ENCODE measurements at regions not wholly inside any gene's neighbourhood (a gene's known extent, or its start where the extent isn't known, plus 50 kb on each side); places are given as distances from the start of the nearest gene placed in this dataset.

DNA sequence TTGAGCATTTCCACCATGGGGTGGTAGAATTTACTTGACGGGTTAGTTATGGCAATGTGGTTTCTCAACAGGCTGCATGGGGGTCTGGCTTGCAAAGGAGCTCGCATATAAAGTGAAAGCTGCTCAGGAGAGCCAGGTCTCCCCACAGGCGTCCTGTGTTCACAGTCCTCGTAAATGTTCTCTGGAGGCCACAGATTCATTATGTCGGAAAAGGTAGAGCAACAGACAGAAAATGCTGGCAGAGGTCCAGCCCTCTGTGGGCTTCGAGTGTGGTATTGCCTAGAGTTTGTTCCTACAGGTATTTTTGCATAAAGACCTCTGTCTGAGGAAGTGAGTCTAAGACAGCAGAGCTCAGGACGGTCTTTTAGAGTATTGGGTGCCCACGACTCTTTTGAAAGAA, 96.4 kb downstream of the CDCA7 start:
- ChIA-PET POLR2A (no interaction called here), CTCF (interaction anchor here (0.7 to 11.2 kb wide), 2 partner anchors 50 to 544 kb away, joined by 4 to 145 read pairs; no protein-coding TSS in a partner anchor)
- Mint-ChIP-seq H3K9me3 (ENCODE audit: unreplicated experiment) (no peaks in the 10 kb centered on the region), H3K4me3 (ENCODE audit: unreplicated experiment) (no peak overlapping the region), H3K27me3 (ENCODE audit: insufficient read depth, unreplicated experiment) (peaks cover 37% of the 10 kb centered on the region), H3K27ac (ENCODE audit: low read depth, unreplicated experiment) (no peak overlapping the region), H3K36me3 (ENCODE audit: insufficient read depth, unreplicated experiment) (no peaks in the 10 kb centered on the region), H3K4me1 (ENCODE audit: insufficient read depth, unreplicated experiment) (no peaks in the 10 kb centered on the region)
- no TSS peak for BruUV-seq (replicated peaks)
- intact Hi-C loops (cut with micrococcal nuclease): no loop called here
- no peak for TF ChIP-seq CTCF (IDR thresholded peaks at IDR 0.05; ENCODE audit: unreplicated experiment)
- DNase-seq (ENCODE audit: unreplicated experiment): no peak

- Mint-ChIP-seq H3K27ac (ENCODE audit: low read depth, unreplicated experiment) (no peak overlapping the region), H3K36me3 (ENCODE audit: insufficient read depth, unreplicated experiment) (no peaks in the 10 kb centered on the region), H3K9me3 (ENCODE audit: unreplicated experiment) (no peaks in the 10 kb centered on the region), H3K4me1 (ENCODE audit: insufficient read depth, unreplicated experiment) (no peaks in the 10 kb centered on the region), H3K4me3 (ENCODE audit: unreplicated experiment) (no peak overlapping the region), H3K27me3 (ENCODE audit: insufficient read depth, unreplicated experiment) (peaks cover 39% of the 10 kb centered on the region)
- POLR2A ChIA-PET: no interaction called here
- TF ChIP-seq CTCF (IDR thresholded peaks at IDR 0.05; ENCODE audit: unreplicated experiment): no peak
- no peak for DNase-seq (ENCODE audit: unreplicated experiment)
- intact Hi-C loops (cut with micrococcal nuclease): no loop called here
- CTCF ChIA-PET: interaction anchor here (0.5 to 1.4 kb wide), 3 partner anchors 13 to 479 kb away, joined by 3 to 4 read pairs (median 3); no protein-coding TSS in a partner anchor
- BruUV-seq (replicated peaks): no TSS peak
Observed at GRCh38 chr2:173451941-173452340, 97.3 kb downstream of the CDCA7 start.

- TF ChIP-seq CTCF (IDR thresholded peaks at IDR 0.05; ENCODE audit: unreplicated experiment): no peak
- POLR2A ChIA-PET: no interaction called here
- Mint-ChIP-seq H3K36me3 (ENCODE audit: insufficient read depth, unreplicated experiment) (no peaks in the 10 kb centered on the region), H3K4me1 (ENCODE audit: insufficient read depth, unreplicated experiment) (no peaks in the 10 kb centered on the region), H3K9me3 (ENCODE audit: unreplicated experiment) (no peaks in the 10 kb centered on the region), H3K27ac (ENCODE audit: low read depth, unreplicated experiment) (no peak overlapping the region), H3K4me3 (ENCODE audit: unreplicated experiment) (no peak overlapping the region), H3K27me3 (ENCODE audit: insufficient read depth, unreplicated experiment) (peaks cover 44% of the 10 kb centered on the region)
- CTCF ChIA-PET: interaction anchor here (0.5 to 1.4 kb wide), 4 partner anchors 14 to 479 kb away, joined by 3 to 4 read pairs (median 3); no protein-coding TSS in a partner anchor
- intact Hi-C loops (cut with micrococcal nuclease): no loop called here
- no peak for DNase-seq (ENCODE audit: unreplicated experiment)
- no TSS peak for BruUV-seq (replicated peaks)
Observed at GRCh38 chr2:173452416-173452815, 97.7 kb downstream of the CDCA7 start.

DNA sequence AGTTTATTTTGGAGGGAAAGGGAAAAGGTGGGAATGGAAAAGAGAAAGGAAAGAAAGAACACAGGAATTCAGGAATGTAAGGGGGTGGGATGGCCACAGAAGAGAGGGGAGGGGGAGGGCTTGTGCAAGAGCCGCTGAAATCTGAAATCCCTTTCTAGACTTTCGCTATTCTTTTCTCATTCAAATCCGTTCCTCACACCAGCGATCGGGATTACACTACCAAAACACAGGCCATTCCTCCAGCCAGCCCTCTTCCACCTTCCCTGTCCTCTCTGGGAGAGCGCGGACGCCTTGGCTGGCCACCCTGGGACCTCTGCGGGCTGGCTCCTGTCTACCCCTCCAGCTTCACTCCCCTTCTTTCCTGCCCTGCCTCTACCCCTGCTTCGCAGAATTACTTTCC, 102.3 kb downstream of the CDCA7 start:
- Mint-ChIP-seq H3K36me3 (ENCODE audit: insufficient read depth, unreplicated experiment) (no peaks in the 10 kb centered on the region), H3K4me3 (ENCODE audit: unreplicated experiment) (no peak overlapping the region), H3K4me1 (ENCODE audit: insufficient read depth, unreplicated experiment) (peaks cover 6% of the 10 kb centered on the region), H3K27me3 (ENCODE audit: insufficient read depth, unreplicated experiment) (peaks cover 43% of the 10 kb centered on the region), H3K27ac (ENCODE audit: low read depth, unreplicated experiment) (no peak overlapping the region), H3K9me3 (ENCODE audit: unreplicated experiment) (no peaks in the 10 kb centered on the region)
- ChIA-PET POLR2A (no interaction called here), CTCF (interaction anchor here (0.7 kb wide), 1 partner anchor 22 kb away, joined by 3 read pairs; no protein-coding TSS in a partner anchor)
- intact Hi-C loops (cut with micrococcal nuclease): no loop called here
- BruUV-seq (replicated peaks): no TSS peak
- no peak for DNase-seq (ENCODE audit: unreplicated experiment)
- TF ChIP-seq CTCF (IDR thresholded peaks at IDR 0.05; ENCODE audit: unreplicated experiment): no peak
